Stomach (tissue), 4 donors: ENCODE measurements at regions not wholly inside any gene's neighbourhood (a gene's known extent, or its start where the extent isn't known, plus 50 kb on each side); places are given as distances from the start of the nearest gene placed in this dataset.

ENCODE experiments used
- CTCF ChIP-seq, 7 experiments: fragments of 450-650 bp in 4 of 7; fragments of 200-600 bp in 3 of 7; sonication (generic) in 3 of 7; IDR thresholded peaks; one replicate each; pipeline ENCODE4 v1.5.1; 2016 to 2019; ENCODE audit warnings: antibody characterized with exemption in 7 of 7, control low read depth in 2 of 7, mild to moderate bottlenecking in 1 of 7
- EP300 ChIP-seq: sonication (generic); formaldehyde crosslinking; IDR thresholded peaks from one replicate; pipeline ENCODE4 v1.6.1; 2017; ENCODE audit warnings: antibody characterized with exemption
- POLR2A ChIP-seq, 4 donors: fragments of 450-650 bp; IDR thresholded peaks; one replicate each; pipeline ENCODE4 v1.6.1; 2016; ENCODE audit warnings: antibody characterized with exemption in 4 of 4, control low read depth in 2 of 4, mild to moderate bottlenecking in 1 of 4, moderate library complexity in 1 of 4
- POLR2AphosphoS5 ChIP-seq, 3 donors: sonication (generic); formaldehyde crosslinking; IDR thresholded peaks; one replicate each; pipeline ENCODE4 v1.6.1; 2016; ENCODE audit warnings: antibody characterized with exemption in 3 of 3

DNA sequence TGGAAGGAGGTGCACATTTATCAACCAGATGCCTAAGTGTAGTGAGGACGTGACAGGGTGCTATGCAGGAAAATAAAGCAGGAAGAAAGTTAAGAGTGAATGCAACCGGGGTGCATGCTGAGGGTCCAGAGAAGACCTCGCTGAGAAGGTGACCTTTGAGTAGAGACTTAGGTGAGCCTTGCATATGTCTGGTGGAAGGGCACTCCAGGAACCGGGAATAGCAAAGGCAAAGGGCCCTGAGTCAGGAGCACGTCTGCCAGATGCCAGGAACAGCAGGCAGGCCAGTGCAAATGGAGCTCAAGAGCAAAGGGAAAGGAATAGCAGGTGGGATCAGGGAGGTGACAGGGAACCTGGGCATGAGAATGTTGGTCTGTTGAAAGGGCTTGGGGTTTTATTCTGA is 445.5 kb downstream of the PREX1 start:
- TF ChIP-seq CTCF (IDR thresholded peaks at IDR 0.05) (no peak), POLR2A (IDR thresholded peaks at IDR 0.05) (no peak), EP300 (no peak), POLR2AphosphoS5 (IDR thresholded peaks at IDR 0.05) (no peak)
